ENCODE measurements at regions not wholly inside any gene's neighbourhood (a gene's known extent, or its start where the extent isn't known, plus 50 kb on each side); places are given as distances from the start of the nearest gene placed in this dataset.

GRCh38 chr19:29432677-29433076, 93.1 kb upstream of the VSTM2B start:
- H3K9me3 ChIP-seq (ENCODE audit: control insufficient read depth, low read length), result no peaks in the 10 kb centered on the region
- H3K4me1 ChIP-seq (ENCODE audit: control insufficient read depth, insufficient read depth, low read length), result no peaks in the 10 kb centered on the region
- WGBS, 2 experiments, result 82 to 87% methylated on average over 5 of the region's 5 CpGs
- no peaks in the 10 kb centered on the region for H3K36me3 ChIP-seq (ENCODE audit: control insufficient read depth, insufficient read depth, low read length)
- H3K27ac ChIP-seq (ENCODE audit: insufficient read depth, low read depth, low read length, poor library complexity, severe bottlenecking), result no peak overlapping the region
- H3K27me3 ChIP-seq (ENCODE audit: control insufficient read depth, insufficient read depth, low read length, poor library complexity, severe bottlenecking), result no peaks in the 10 kb centered on the region
- H3K4me3 ChIP-seq (ENCODE audit: insufficient read depth, low read depth, low read length), result no peak overlapping the region

- no peaks in the 10 kb centered on the region for H3K27me3 ChIP-seq (ENCODE audit: control insufficient read depth, insufficient read depth, low read length, poor library complexity, severe bottlenecking)
- no peak overlapping the region for H3K27ac ChIP-seq (ENCODE audit: insufficient read depth, low read depth, low read length, poor library complexity, severe bottlenecking)
- no peak overlapping the region for H3K4me3 ChIP-seq (ENCODE audit: insufficient read depth, low read depth, low read length)
- H3K9me3 ChIP-seq (ENCODE audit: control insufficient read depth, low read length), result peaks cover 3% of the 10 kb centered on the region
- no peaks in the 10 kb centered on the region for H3K4me1 ChIP-seq (ENCODE audit: control insufficient read depth, insufficient read depth, low read length)
- 81 to 83% methylated on average over 10 to 11 of the region's 11 CpGs for WGBS, 2 experiments
- no peaks in the 10 kb centered on the region for H3K36me3 ChIP-seq (ENCODE audit: control insufficient read depth, insufficient read depth, low read length)
Observed at GRCh38 chr19:29436591-29437103, 89.1 kb upstream of the VSTM2B start.

- no peak overlapping the region for H3K27ac ChIP-seq (ENCODE audit: insufficient read depth, low read depth, low read length, poor library complexity, severe bottlenecking)
- peaks cover 3% of the 10 kb centered on the region for H3K9me3 ChIP-seq (ENCODE audit: control insufficient read depth, low read length)
- no peaks in the 10 kb centered on the region for H3K27me3 ChIP-seq (ENCODE audit: control insufficient read depth, insufficient read depth, low read length, poor library complexity, severe bottlenecking)
- no peak overlapping the region for H3K4me3 ChIP-seq (ENCODE audit: insufficient read depth, low read depth, low read length)
- H3K4me1 ChIP-seq (ENCODE audit: control insufficient read depth, insufficient read depth, low read length), result no peaks in the 10 kb centered on the region
- H3K36me3 ChIP-seq (ENCODE audit: control insufficient read depth, insufficient read depth, low read length), result no peaks in the 10 kb centered on the region
Observed at GRCh38 chr19:29439021-29439420, 86.8 kb upstream of the VSTM2B start.

GRCh38 chr19:29439688-29440550, 85.9 kb upstream of the VSTM2B start:
- Histone ChIP-seq H3K4me1 (ENCODE audit: control insufficient read depth, insufficient read depth, low read length) (no peaks in the 10 kb centered on the region), H3K36me3 (ENCODE audit: control insufficient read depth, insufficient read depth, low read length) (no peaks in the 10 kb centered on the region), H3K9me3 (ENCODE audit: control insufficient read depth, low read length) (peaks cover 3% of the 10 kb centered on the region), H3K27ac (ENCODE audit: insufficient read depth, low read depth, low read length, poor library complexity, severe bottlenecking) (no peak overlapping the region), H3K27me3 (ENCODE audit: control insufficient read depth, insufficient read depth, low read length, poor library complexity, severe bottlenecking) (no peaks in the 10 kb centered on the region), H3K4me3 (ENCODE audit: insufficient read depth, low read depth, low read length) (no peak overlapping the region)
- 85 to 86% methylated on average over 34 of the region's 34 CpGs for WGBS, 2 experiments

- Histone ChIP-seq H3K27me3 (ENCODE audit: control insufficient read depth, insufficient read depth, low read length, poor library complexity, severe bottlenecking) (no peaks in the 10 kb centered on the region), H3K4me3 (ENCODE audit: insufficient read depth, low read depth, low read length) (no peak overlapping the region), H3K36me3 (ENCODE audit: control insufficient read depth, insufficient read depth, low read length) (no peaks in the 10 kb centered on the region), H3K27ac (ENCODE audit: insufficient read depth, low read depth, low read length, poor library complexity, severe bottlenecking) (no peak overlapping the region), H3K9me3 (ENCODE audit: control insufficient read depth, low read length) (peaks cover 3% of the 10 kb centered on the region), H3K4me1 (ENCODE audit: control insufficient read depth, insufficient read depth, low read length) (no peaks in the 10 kb centered on the region)
- WGBS, 2 experiments, result 93 to 97% methylated on average over 7 of the region's 7 CpGs
Observed at GRCh38 chr19:29442094-29442493, 83.7 kb upstream of the VSTM2B start.

GRCh38 chr19:29442910-29443309, 82.9 kb upstream of the VSTM2B start:
- Histone ChIP-seq H3K9me3 (ENCODE audit: control insufficient read depth, low read length) (peaks cover 3% of the 10 kb centered on the region), H3K36me3 (ENCODE audit: control insufficient read depth, insufficient read depth, low read length) (no peaks in the 10 kb centered on the region), H3K4me3 (ENCODE audit: insufficient read depth, low read depth, low read length) (no peak overlapping the region), H3K27me3 (ENCODE audit: control insufficient read depth, insufficient read depth, low read length, poor library complexity, severe bottlenecking) (no peaks in the 10 kb centered on the region), H3K27ac (ENCODE audit: insufficient read depth, low read depth, low read length, poor library complexity, severe bottlenecking) (no peak overlapping the region), H3K4me1 (ENCODE audit: control insufficient read depth, insufficient read depth, low read length) (no peaks in the 10 kb centered on the region)
- WGBS, 2 experiments, result 91 to 93% methylated on average over 5 of the region's 5 CpGs

GRCh38 chr19:29445246-29445645, 80.5 kb upstream of the VSTM2B start:
- H3K27ac ChIP-seq (ENCODE audit: insufficient read depth, low read depth, low read length, poor library complexity, severe bottlenecking), result no peak overlapping the region
- 94 to 99% methylated on average over 4 of the region's 4 CpGs for WGBS, 2 experiments
- H3K4me1 ChIP-seq (ENCODE audit: control insufficient read depth, insufficient read depth, low read length), result no peaks in the 10 kb centered on the region
- no peak overlapping the region for H3K4me3 ChIP-seq (ENCODE audit: insufficient read depth, low read depth, low read length)
- no peaks in the 10 kb centered on the region for H3K36me3 ChIP-seq (ENCODE audit: control insufficient read depth, insufficient read depth, low read length)
- no peaks in the 10 kb centered on the region for H3K27me3 ChIP-seq (ENCODE audit: control insufficient read depth, insufficient read depth, low read length, poor library complexity, severe bottlenecking)
- no peaks in the 10 kb centered on the region for H3K9me3 ChIP-seq (ENCODE audit: control insufficient read depth, low read length)

- 81 to 87% methylated on average over 4 of the region's 4 CpGs for WGBS, 2 experiments
- H3K9me3 ChIP-seq (ENCODE audit: control insufficient read depth, low read length), result no peaks in the 10 kb centered on the region
- no peak overlapping the region for H3K27ac ChIP-seq (ENCODE audit: insufficient read depth, low read depth, low read length, poor library complexity, severe bottlenecking)
- no peaks in the 10 kb centered on the region for H3K27me3 ChIP-seq (ENCODE audit: control insufficient read depth, insufficient read depth, low read length, poor library complexity, severe bottlenecking)
- H3K36me3 ChIP-seq (ENCODE audit: control insufficient read depth, insufficient read depth, low read length), result no peaks in the 10 kb centered on the region
- no peak overlapping the region for H3K4me3 ChIP-seq (ENCODE audit: insufficient read depth, low read depth, low read length)
- H3K4me1 ChIP-seq (ENCODE audit: control insufficient read depth, insufficient read depth, low read length), result no peaks in the 10 kb centered on the region
Observed at GRCh38 chr19:29446361-29446760, 79.4 kb upstream of the VSTM2B start.

- Histone ChIP-seq H3K4me3 (ENCODE audit: insufficient read depth, low read depth, low read length) (no peak overlapping the region), H3K27ac (ENCODE audit: insufficient read depth, low read depth, low read length, poor library complexity, severe bottlenecking) (no peak overlapping the region), H3K27me3 (ENCODE audit: control insufficient read depth, insufficient read depth, low read length, poor library complexity, severe bottlenecking) (no peaks in the 10 kb centered on the region), H3K4me1 (ENCODE audit: control insufficient read depth, insufficient read depth, low read length) (no peaks in the 10 kb centered on the region), H3K9me3 (ENCODE audit: control insufficient read depth, low read length) (no peaks in the 10 kb centered on the region), H3K36me3 (ENCODE audit: control insufficient read depth, insufficient read depth, low read length) (no peaks in the 10 kb centered on the region)
- 95 to 97% methylated on average over 8 of the region's 8 CpGs for WGBS, 2 experiments
Observed at GRCh38 chr19:29448046-29448445, 77.7 kb upstream of the VSTM2B start.

- Histone ChIP-seq H3K9me3 (ENCODE audit: control insufficient read depth, low read length) (no peaks in the 10 kb centered on the region), H3K27ac (ENCODE audit: insufficient read depth, low read depth, low read length, poor library complexity, severe bottlenecking) (no peak overlapping the region), H3K4me3 (ENCODE audit: insufficient read depth, low read depth, low read length) (no peak overlapping the region), H3K4me1 (ENCODE audit: control insufficient read depth, insufficient read depth, low read length) (no peaks in the 10 kb centered on the region), H3K27me3 (ENCODE audit: control insufficient read depth, insufficient read depth, low read length, poor library complexity, severe bottlenecking) (no peaks in the 10 kb centered on the region), H3K36me3 (ENCODE audit: control insufficient read depth, insufficient read depth, low read length) (no peaks in the 10 kb centered on the region)
- 89 to 90% methylated on average over 5 of the region's 5 CpGs for WGBS, 2 experiments
Observed at GRCh38 chr19:29449371-29449770, 76.4 kb upstream of the VSTM2B start.

All from ectodermal cell (in vitro differentiated cells).